HG02642 (cell line): ENCODE measurements at regions not wholly inside any gene's neighbourhood (a gene's known extent, or its start where the extent isn't known, plus 50 kb on each side); places are given as distances from the start of the nearest gene placed in this dataset.
"Not testable (repeated sequence)": the region's sequence is repeated elsewhere in the genome, so short reads cannot be mapped to it uniquely, and the experiment has no call there.

Experiments
- ATAC-seq: cut with Tn5 transposase; IDR thresholded peaks from one replicate; pipeline ENCODE4 v1.9.1; 2021; ENCODE audit warnings: mild to moderate bottlenecking; ENCODE audit not compliant: unreplicated experiment, poor library complexity

DNA sequence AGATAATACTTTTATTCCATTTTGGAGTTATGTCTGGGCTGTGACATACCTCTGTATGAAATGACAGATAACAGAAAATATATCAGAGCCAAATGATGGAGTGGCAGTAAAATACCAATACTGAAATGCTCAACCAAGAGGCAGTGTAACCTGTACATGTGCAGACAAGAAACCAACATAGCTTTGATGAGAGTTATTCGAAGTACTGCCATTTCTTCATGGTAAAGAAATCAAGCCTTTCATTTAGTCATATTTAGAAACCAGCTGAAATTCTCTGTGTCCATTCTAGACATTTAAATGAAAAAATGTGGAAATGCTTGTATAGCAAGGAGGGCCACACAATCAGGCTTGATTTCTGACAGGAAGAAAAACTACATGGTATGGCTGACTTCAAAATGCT lies 127.1 kb upstream of the PTPRZ1 start:
- ATAC-seq = no peak

DNA sequence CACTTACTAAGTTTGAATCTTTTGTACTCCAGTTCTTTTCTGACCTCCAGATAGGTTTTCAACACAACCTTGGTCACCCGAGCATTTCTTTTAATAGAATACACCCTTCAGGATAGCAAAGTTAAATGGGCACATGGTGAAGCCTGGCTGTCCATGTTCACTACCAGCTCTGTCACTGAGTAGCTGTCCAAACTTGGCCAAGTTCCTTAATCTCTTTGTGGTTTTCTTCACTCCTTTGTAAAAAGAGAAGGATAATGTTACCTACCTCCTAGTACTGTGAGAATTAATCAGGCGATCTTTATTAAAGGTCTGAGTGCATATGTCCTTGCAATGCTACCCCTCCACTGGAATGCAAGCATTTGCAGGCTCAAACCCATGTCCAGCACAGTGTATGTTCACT lies 128.1 kb upstream of the PTPRZ1 start:
- no peak for ATAC-seq

DNA sequence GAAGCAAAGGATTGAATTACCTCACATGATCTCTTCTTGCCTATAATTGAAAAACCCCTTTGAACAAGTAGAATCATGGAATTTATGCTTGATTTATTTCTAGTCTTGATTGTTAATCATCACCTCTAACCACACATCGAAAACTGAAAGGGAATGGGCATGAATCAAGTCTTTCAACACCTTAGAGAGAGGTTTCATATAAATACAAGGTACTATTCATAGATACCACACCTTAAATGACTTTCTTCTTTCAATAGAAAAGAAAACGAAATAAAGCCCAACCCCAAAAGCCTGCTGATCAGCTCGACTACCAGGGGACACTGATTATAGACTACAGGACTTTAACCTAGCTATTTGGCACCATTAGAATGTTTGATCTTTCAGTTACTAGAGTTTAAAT lies 128.6 kb upstream of the PTPRZ1 start:
- no peak for ATAC-seq

DNA sequence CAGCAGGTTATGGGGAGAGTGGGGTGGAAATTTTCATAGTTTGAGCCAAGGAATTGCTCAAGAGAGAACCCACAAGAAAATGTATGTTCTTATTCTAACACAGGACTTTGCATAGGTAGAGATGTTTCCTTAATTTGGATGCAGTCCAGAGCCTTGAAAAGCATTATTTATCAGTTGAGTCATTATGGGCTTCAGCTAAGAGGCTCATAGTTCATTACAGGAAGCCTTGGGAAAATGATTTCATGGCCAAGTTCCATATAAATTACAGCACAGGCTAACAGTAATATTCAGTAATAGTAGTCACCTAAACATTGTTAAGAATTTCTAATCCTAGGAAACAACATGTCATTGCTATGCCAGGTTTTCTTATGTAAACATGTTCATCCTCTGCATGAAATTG lies 131.1 kb upstream of the PTPRZ1 start:
- ATAC-seq = no peak

DNA sequence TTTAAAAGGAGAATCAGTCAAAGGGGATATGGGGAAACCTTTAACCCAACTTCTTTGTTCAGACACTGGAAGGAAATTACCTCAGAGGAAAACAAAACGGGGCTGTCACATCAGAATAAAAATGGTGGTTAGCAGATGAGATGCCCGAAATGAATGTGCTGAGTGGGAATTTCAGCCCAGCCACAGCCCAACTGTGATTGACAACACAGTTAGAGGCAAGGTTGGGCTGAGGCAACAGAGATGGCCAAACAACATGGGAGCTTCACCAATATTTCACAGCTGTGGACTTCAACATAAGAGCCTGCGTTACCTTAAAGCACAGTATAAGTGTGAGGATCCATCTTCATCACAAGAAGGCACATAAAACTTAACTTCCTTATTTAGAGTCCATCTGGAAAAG lies 133.5 kb upstream of the PTPRZ1 start:
- ATAC-seq = no peak

DNA sequence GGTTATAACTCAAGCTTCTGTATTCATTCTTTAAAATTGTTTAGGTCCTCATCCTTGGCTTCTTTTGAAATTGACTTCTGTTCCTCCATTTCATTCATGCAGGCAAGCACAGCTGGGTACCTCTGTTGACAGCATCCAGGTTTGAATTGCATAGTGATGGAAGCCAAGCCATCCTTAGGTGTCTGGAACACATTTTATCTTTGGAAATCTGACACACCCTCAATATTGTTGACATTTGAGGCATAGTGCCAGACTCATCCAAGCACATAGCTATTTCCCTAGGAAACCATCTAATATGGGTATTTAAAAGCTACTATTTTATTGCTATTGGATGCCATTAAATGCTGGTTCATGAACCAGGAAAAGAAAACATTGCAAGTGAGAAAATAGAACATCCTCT lies 142.1 kb upstream of the PTPRZ1 start:
- ATAC-seq = no peak

DNA sequence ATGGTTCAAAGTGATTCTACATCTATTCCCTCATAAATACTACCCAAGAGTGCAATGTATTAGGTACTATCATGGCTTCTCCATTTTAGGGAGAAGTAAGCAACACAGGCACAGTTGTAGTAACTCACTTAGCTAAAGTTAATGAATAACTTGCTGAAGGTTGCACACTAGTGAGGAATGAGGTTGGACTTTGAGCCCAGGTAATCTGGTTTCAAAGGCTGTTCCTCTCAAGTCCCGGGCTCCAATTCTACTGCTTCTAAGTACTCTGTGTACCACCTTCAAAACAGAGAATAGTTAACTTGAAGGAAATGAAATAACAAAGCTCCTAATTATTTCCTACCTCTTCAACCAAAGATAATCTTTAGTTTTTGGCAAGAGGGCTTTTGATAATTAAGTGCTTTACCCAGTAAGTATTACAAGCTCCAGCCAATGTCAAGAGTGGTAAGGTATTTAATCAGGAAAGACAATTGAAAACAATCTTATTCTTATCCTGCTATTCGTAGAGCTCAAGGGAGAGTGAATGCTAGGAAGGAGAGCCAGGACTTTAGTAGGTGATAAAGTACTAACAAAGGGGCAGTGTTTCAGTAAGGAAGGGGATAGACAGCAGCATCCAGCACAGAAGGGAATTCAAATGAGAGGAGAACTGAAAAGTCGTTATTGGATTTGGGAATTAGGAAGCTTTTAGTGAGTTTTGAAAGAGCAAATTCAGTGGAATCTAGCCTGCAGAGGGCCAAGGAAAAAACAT lies 158.2 kb upstream of the PTPRZ1 start:
- no peak for ATAC-seq

DNA sequence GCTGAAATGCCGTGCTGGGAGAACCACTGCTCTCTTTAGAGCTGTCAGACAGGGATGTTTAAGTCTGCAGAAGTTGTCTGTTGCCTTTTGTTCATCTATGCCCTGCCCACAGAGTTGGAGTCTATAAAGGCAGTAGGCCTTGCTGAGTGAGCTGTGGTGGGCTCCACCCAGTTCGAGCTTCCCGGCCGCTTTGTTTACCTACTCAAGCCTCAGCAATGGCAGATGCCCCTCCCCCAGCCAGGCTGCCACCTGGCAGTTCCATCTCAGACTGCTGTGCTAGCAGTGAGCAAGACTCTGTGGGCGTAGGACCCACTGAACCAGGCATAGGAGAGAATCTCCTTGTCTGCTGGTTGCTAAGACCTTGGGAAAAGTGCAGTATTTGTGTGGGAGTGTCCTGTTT lies 160.0 kb upstream of the PTPRZ1 start:
- ATAC-seq = not testable (repeated sequence)

DNA sequence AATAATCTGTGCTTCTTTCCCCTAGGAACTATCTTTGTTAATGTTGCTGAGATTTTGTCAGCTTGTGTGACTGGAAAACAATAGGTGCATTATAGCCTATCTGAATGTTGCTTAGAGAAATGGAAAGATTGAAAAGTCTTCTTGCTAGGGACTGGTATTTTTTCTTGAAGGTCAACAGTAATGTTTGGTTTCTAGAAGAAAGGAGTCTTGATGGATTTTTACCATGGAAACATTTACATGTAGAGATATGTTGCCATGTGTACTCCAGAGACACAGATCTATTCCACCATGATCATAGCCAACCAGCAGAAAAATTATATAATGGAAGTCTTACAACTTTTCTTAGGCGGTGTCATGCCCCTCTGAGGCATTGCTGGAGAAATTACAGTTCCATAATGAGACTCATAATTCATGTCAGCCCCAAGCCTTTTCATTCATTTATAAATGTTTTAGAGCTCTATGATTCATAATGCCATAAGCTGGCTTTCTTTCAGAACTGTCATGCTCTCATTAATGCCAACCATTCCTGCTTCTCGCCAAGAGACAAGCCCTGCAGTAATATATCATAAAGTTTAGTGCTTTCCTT lies 175.1 kb upstream of the PTPRZ1 start:
- no peak for ATAC-seq

DNA sequence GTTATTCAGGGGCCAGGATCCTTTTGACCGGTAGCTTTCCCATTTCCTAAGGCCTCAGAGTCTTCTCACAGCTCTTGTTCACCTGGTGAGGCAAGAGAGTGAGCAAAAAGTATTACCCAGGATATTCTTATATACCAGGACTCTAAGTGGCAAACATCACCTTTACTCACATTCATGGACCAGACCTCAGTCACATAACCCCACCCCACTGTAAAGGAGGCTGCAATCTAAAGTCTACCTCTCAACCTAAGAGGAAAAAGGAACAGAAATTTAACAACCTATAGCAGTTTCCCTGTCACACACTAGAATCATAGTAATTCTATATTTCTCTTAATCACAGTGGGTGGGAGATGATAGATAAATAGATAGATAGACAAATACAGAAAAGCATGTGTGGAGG lies 176.0 kb upstream of the PTPRZ1 start:
- no peak for ATAC-seq

DNA sequence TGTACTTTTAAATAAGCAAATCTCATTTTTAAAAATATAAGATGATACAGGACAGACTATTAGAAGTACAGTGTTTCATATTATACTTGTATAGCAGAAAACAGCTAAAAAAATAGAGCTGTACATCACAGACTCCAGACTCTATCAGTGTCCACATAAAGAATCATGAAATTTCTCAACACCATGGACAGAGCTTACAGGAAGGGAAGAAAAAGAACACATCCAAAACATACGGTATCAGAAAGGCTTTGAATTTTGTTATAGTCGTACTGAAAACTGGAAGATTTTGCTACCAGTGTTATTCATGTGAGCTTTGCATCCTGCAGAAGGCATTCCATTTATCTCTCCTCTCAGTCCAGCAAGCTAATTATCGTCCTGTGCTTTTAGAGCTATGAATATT lies 183.2 kb upstream of the PTPRZ1 start:
- no peak for ATAC-seq

DNA sequence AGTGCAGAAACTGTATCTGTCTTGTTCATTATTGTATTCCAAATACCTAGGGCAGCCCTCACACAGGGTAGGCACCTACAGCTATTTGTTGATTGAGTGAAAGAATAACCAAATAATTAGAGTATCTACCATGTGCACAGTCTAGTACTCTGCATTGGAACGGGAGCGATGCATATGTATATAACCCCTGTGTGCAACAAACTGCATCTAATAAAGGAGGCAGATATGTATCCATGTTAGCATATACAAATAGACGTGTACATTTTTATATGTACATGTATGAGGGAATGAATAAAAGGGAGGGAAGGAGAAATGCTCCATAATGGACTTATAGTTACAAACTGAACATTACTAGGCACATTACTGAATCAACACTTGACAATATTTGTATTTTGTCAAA lies 191.3 kb upstream of the PTPRZ1 start:
- no peak for ATAC-seq

DNA sequence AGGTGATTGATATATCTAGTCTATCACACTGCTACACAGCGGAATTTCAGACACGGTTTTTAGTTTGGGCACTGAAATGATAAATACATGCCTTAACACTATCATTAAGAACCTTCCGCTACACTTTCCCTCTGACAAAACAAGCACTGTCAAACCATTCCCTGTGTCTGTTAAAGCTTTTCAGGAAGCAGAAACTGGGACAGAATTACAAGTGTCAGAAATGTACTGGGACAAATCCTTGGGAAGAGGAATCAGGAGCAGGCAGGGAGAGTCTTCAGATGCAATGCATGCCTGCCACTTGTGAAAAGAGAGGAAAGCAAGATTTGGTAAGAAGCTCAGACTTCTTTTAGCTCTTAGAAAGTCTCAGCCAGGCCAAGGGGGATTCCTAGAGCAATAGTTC lies 196.8 kb upstream of the PTPRZ1 start:
- no peak for ATAC-seq

DNA sequence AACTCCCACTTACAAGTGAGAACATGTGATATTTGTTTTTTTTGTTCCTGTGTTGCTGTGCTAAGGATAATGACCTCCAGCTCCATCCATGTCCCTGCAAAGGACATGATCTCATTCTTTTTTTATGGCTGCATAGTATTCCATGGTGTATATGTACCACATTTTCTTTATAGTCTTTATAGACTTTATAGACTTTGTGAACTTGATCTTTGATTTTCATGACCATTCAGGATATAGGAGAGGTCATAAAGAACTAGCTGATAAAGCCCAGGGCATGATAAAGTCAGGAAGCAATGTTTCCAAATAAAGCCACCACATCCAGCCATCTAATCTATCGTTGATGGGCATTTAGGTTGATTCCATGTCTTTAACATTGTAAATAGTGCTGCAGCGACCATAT lies 198.5 kb upstream of the PTPRZ1 start:
- ATAC-seq = not testable (repeated sequence)

DNA sequence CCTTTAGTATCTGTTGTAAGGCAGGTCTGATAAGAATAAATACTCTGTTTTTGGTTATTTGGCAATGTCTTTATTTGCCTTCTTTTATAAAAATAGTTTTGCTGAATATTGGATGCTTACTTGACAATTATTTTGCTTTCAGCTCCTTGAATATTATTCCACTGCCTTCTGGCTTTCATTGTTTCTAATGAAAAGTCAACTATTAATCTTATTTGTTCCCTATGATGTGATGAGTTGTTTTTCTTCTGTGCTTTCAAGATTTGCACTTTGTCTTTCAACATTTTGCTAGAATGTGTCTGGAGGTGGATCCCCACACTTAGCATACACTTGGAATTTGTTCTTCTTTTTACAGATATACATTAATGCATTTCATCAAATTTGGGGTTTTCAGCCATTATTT lies 203.8 kb upstream of the PTPRZ1 start:
- ATAC-seq = no peak

DNA sequence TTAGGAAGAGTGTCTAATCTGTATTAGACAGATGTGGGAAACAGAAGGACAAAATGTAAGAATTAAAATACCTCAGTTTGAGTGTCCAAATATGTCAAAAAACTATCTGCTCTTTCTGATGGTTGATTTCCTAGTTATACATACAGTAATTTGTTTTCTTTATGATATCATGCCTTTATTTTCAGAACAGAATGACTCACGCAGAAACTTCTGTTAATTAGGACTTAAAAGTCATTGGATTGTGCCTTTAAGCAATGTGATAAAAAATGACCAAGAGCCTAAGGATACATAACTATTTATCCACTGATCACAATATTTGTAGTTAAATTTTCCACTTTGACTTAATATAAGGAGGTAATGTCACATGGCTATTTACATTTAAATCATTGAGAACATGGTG lies 206.7 kb upstream of the PTPRZ1 start:
- ATAC-seq = no peak

DNA sequence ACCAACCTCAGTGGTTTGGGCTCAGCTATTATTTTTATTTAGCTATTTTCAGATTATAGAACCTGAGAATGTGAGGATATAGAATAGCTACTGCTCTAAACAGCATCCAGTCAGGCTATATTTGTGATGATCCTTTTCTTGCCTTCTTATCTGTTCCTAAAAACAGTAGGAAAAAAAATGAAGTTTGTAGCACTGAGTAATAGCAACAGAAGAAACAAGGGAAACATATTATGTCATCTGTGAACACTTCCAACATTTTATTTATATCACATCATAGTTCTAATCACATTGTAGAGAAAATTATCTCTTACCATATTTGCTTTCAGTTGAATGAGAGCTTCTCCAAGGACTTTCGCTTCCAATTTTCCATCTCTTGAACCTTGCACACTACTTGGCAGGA lies 229.6 kb upstream of the PTPRZ1 start:
- ATAC-seq = no peak

DNA sequence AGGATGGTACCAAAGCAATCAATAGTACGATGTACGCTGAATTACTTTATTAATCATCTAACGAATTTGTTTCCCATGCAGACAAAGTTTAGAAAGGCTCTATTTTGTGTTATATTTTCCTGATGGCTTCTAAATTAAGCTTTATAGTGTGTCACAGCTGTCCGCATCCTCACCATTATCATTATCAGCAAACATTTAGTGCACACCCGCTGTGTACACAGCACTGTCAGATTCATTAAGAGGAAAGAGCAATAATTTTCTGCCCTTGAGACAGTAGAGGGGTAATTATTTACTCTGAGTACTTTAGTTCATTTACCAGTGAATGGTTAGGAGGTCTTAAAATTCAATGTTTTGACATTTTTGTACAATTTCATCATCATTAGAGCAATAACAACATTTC lies 233.3 kb upstream of the PTPRZ1 start:
- no peak for ATAC-seq

DNA sequence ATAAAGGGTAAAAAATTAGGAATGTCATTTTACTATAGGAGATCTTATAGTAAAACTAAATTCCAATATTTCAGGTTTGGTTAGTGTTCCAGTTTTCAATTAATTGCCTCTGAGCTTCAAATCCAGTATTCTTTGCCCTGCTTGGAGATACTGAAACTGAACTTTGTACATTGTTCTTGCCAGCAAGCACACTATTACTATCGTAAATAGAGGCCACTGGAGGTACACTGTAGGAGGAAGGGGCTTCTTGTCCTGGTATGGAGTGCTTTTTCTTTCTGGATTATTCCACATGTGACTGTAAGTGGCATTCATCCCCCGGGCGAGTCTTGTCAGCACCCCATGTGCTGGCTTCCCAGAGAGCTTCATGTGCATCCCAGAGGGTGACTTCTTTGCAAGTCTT lies 234.7 kb upstream of the PTPRZ1 start:
- ATAC-seq = no peak

DNA sequence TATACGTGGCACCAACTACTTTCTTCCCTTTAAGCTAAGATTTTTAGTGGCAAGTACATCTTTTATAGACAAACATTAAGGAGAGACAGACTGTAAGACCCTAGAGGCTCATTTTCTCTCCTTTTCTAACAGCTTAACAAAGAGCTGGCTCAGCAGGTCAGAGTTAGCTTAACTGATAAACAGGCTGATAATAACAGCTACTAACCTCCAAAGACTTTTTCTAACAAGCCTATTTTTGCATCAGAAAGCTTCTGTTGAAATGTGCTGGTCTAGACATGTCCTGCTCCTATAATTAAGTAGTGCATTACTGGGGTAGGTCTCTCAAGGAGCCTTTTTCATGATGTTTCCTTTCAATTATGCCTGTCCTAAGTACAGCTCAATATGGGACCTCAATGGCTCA lies 238.2 kb upstream of the FAM3C start:
- ATAC-seq = no peak

DNA sequence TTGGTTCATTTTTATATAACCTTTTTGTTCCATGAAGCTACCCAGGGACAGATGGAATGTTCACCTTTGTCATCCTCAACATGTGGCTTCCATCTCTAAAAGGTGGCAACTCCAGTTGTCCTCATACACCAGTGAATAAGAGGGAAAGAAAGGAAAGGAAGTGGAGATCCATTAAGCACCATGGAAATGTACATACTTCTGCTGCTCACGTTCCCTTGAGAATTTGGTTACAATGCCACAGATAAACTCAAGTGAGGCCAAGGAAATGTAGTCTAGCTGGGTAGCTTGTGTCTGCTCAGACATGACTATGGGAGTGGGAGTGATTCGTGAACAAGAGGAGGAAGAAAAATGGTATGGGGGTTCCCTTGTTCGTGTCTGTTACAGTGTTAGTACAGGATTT lies 237.1 kb upstream of the FAM3C start:
- ATAC-seq = no peak

DNA sequence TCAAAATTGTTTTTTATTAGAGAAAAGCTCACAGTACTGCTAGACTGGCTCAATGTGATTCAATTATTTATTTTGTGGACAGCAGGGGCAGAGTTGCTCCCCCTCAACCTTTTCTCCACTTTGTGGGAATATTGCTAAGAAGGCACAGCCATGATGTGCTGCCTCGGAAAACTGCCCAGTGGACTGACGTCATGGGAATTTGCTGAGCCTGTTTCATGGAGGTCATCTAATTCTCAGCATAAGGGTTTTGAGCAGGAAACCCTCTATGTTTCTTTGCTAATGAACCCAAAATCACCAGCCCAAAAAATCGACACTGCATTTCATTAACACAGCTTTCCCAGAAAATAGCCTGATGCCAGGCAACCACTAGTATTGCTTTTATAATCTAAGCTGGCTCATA lies 228.8 kb upstream of the FAM3C start:
- ATAC-seq = no peak
